ENCODE measurements at regions not wholly inside any gene's neighbourhood (a gene's known extent, or its start where the extent isn't known, plus 50 kb on each side); places are given as distances from the start of the nearest gene placed in this dataset.

DNA sequence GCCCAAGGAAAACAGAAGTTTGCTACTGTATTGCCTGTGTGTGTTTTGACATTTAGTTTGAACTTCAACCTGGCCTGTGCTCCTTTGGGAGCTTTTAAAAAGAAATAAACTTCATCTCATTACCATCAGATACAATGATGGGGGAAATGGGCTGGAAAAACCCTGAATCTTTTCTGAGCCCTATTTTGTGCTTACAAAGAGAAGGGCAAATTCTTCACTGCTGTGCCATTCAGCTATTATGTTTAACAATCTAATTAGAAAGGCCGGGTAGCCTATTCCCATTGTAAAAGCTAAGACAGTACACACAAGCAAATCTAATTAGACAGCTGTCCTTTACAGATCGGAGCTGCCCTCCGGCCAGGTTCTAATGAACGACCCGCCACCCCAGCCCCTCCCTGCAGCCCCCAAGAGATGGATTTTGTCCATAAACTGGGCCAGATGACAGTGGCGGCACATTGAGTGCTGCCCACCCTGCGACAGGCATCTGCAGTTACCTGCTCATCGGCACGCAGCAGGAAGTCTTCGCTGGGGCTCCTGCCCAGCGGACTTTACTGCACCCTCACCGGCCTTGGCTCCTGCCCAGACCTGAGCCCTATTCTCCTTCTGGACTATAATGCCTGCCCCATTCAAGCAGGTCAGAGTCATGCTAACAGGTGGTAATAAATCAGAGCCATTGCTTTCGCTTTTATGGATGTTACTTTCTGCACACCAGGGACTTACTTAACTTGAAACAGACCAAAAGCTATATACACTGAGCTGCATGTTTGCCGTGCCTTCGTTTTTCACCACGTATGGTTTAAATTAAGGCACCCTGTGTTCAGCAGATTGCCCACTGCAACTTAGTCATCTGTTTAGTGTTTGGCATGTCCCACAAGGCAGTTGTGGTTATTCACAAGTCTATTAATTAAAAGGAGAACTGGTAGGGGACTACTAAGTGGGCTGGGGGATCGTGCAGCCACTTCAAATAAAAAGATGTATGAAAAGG is 549.6 kb downstream of the FGF9 start:
- CTCF ChIA-PET = no interaction called here
- H3K4me3 ChIP-seq (ENCODE audit: low read depth, low read length) = no peak overlapping the region
- POLR2A ChIA-PET = no interaction called here
- TF ChIP-seq, protein P1, sequence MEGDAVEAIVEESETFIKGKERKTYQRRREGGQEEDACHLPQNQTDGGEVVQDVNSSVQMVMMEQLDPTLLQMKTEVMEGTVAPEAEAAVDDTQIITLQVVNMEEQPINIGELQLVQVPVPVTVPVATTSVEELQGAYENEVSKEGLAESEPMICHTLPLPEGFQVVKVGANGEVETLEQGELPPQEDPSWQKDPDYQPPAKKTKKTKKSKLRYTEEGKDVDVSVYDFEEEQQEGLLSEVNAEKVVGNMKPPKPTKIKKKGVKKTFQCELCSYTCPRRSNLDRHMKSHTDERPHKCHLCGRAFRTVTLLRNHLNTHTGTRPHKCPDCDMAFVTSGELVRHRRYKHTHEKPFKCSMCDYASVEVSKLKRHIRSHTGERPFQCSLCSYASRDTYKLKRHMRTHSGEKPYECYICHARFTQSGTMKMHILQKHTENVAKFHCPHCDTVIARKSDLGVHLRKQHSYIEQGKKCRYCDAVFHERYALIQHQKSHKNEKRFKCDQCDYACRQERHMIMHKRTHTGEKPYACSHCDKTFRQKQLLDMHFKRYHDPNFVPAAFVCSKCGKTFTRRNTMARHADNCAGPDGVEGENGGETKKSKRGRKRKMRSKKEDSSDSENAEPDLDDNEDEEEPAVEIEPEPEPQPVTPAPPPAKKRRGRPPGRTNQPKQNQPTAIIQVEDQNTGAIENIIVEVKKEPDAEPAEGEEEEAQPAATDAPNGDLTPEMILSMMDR (IDR thresholded peaks at IDR 0.05; ENCODE audit: insufficient read depth, low read length, missing control alignments) = no peak
- DNase-seq (ENCODE audit: low read depth, low spot score) = no peak

DNA sequence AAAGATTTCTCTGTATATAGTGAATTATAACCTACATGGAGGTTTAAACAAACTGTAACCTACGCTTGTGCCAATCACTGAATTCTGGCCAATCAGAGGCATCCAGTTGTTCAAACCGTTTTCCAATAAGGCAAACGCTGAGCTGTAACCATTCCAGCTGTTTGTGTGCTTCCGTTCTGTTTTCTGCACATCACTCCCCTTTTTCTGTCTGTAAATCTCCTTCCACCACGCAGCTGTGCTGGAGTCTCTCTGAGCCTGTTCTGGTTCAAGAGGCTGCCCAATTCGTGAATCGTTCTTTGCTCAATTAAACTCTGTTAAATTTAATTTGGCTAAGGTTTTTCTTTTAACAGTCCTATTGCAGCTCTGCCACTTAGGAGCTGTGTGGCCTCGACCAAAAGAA is 552.5 kb downstream of the FGF9 start:
- H3K4me3 ChIP-seq (ENCODE audit: low read depth, low read length) = no peak overlapping the region
- POLR2A ChIA-PET = no interaction called here
- CTCF ChIA-PET = no interaction called here
- DNase-seq (ENCODE audit: low read depth, low spot score) = no peak
- TF ChIP-seq, protein P1 (IDR thresholded peaks at IDR 0.05; ENCODE audit: insufficient read depth, low read length, missing control alignments) = no peak

DNA sequence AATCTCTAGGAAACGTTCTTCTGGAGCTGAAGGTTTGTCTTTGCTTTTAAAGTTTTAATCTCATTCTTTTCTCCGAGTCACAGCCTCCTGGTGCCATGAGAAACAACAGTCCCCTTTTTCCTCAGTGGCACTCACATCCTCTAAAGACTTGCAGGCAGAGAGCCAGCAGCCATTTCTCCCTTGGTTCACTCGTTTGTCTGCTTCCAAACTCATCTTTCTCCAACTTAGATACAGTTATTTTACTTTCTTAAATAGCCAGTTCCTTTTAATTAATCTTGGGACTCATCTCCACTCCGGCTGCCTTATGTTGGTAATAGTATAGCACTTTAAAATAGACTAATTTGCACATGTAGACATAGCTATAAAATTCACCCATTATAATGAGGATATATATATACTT is 555.2 kb downstream of the FGF9 start:
- no peak for DNase-seq (ENCODE audit: low read depth, low spot score)
- no peak overlapping the region for H3K4me3 ChIP-seq (ENCODE audit: low read depth, low read length)
- ChIA-PET CTCF (no interaction called here), POLR2A (no interaction called here)
- TF ChIP-seq, protein P1 (IDR thresholded peaks at IDR 0.05; ENCODE audit: insufficient read depth, low read length, missing control alignments) = no peak

DNA sequence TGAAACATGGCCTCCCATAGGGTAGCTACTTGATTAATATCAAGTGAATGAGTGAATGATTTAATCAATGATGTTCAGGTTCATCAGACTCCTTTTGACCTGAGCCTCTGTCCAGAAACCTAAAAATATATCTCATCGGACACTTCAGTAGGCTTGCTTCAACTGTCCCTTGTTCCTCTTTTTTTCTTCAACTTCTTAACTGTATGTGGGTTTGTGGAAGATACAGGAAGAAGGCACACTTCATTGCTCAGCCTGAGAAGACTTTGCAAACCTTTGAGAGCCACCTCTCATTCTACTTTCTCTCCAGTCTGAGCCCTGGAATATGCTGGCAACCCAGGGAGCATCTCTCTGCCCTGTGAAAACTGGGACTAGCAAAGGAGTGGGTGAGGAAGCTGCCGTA is 557.0 kb downstream of the FGF9 start:
- ChIA-PET POLR2A (no interaction called here), CTCF (no interaction called here)
- no peak for DNase-seq (ENCODE audit: low read depth, low spot score)
- TF ChIP-seq, protein P1 (IDR thresholded peaks at IDR 0.05; ENCODE audit: insufficient read depth, low read length, missing control alignments) = no peak
- no peak overlapping the region for H3K4me3 ChIP-seq (ENCODE audit: low read depth, low read length)

DNA sequence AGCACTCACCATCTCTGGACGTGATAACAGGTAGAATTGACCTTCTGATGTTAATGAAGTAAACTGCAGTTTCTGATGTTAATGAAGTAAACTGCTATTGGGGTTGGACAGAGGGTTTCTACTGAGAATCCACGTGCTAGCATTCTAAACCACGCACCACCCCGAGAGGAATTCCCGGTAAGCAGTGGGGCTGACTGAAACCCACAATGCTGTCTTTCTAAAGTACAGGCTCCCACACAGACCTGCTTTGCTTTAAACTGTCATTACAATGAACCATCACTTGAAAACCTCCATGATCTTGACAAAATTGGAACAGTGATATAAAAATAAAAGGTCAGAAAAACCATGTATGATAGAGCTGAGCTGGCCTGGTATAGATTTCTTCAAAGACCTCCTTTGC is 559.0 kb downstream of the FGF9 start:
- ChIA-PET CTCF (no interaction called here), POLR2A (no interaction called here)
- no peak for DNase-seq (ENCODE audit: low read depth, low spot score)
- H3K4me3 ChIP-seq (ENCODE audit: low read depth, low read length) = no peak overlapping the region
- TF ChIP-seq, protein P1 (IDR thresholded peaks at IDR 0.05; ENCODE audit: insufficient read depth, low read length, missing control alignments) = no peak

DNA sequence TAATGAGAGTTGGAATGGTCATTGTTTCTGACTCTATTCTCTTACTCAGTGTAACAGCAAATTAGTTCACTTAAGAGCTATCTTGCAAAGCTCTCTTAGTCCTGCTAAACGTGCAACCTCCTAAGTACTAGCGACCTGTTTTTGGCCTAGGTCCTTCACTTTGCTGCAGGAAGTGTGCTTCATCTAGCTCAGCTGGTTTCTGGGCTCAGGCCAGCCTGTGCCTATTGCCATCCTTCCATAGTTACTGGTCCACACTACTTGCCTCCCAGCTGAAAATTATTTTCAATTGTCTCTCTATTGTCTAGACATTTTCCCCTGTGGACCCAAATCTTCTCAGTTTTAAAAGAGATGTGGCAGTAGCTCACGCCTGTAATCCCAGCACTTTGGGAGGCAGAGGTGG is 561.3 kb downstream of the FGF9 start:
- DNase-seq (ENCODE audit: low read depth, low spot score) = no peak
- ChIA-PET POLR2A (no interaction called here), CTCF (no interaction called here)
- TF ChIP-seq, protein P1 (IDR thresholded peaks at IDR 0.05; ENCODE audit: insufficient read depth, low read length, missing control alignments) = no peak
- no peak overlapping the region for H3K4me3 ChIP-seq (ENCODE audit: low read depth, low read length)
